ENCODE measurements at regions not wholly inside any gene's neighbourhood (a gene's known extent, or its start where the extent isn't known, plus 50 kb on each side); places are given as distances from the start of the nearest gene placed in this dataset.

DNA sequence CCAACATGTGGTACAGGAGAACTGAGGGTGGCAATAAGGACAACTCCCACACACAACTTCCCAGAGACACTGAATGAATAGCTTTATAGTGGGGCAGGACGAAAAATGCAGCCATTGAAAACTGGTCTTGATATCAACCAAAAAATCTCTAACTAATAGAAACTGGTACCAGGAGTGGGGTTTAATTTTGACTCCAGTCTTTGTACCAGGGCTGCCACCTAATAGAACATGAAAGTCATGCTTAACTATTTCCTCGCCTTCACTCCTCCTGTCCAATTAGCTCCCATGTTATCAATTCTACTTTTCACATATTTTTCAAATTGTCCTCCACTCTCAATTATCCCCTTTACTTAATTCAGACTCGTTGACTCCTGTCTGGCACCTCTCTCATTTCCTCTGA lies 192.0 kb upstream of the ERCC4 start:
- TF ChIP-seq, protein P1, sequence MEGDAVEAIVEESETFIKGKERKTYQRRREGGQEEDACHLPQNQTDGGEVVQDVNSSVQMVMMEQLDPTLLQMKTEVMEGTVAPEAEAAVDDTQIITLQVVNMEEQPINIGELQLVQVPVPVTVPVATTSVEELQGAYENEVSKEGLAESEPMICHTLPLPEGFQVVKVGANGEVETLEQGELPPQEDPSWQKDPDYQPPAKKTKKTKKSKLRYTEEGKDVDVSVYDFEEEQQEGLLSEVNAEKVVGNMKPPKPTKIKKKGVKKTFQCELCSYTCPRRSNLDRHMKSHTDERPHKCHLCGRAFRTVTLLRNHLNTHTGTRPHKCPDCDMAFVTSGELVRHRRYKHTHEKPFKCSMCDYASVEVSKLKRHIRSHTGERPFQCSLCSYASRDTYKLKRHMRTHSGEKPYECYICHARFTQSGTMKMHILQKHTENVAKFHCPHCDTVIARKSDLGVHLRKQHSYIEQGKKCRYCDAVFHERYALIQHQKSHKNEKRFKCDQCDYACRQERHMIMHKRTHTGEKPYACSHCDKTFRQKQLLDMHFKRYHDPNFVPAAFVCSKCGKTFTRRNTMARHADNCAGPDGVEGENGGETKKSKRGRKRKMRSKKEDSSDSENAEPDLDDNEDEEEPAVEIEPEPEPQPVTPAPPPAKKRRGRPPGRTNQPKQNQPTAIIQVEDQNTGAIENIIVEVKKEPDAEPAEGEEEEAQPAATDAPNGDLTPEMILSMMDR (IDR thresholded peaks at IDR 0.05): no peak
- TF ChIP-seq POLR2A (IDR thresholded peaks at IDR 0.05): no peak
- no peak for TF ChIP-seq EP300 (IDR thresholded peaks at IDR 0.05)

All from sigmoid colon (tissue), 4 donors.